ENCODE measurements at regions not wholly inside any gene's neighbourhood (a gene's known extent, or its start where the extent isn't known, plus 50 kb on each side); places are given as distances from the start of the nearest gene placed in this dataset.

DNA sequence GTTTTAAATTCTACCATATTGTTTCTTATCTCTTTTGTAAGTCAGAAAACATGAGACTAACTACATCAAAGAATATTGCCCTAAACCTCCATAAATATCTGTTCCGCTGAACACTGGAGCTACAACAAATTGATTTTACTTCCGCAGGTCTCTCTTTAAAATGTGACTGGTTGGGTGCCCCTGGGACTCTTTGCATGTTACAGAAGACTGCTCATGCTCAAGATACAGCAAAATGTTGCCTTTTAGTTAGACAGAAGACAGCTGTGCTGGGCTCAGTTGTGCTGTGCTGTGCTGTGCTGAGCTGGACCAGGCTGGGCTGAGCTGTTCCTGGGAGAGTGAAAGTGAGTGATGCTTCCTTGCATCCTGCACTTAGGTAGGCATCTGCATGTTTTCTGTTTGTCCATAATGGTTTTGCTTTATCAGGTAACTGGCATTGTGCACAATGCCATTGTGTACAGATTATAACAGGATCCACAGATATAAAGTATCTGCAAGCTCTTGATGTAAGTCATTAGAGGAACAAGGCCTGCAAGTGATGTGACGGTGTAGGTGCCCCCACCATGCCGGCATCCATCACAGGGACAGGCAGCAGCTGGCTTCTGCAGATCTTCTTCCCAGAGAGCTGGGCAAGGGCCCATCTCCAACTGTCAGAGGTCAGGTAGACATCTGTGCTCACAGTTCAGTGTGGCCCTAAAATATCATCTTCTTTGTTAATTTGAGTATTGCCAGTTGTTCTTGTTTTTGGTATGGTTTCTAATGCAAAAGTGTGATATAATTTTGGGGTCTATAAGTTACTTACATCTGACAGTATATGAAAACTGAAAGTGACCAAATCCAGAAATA lies 972.5 kb upstream of the CELF2 start:
- H2AFZ ChIP-seq = no peak overlapping the region
- no peaks in the 10 kb centered on the region for H3K79me2 ChIP-seq
- no peaks in the 10 kb centered on the region for H3K27me3 ChIP-seq
- no peak overlapping the region for H3K4me2 ChIP-seq
- no peak overlapping the region for H3K4me3 ChIP-seq
- peaks cover 12% of the 10 kb centered on the region for H3K4me1 ChIP-seq (ENCODE audit: insufficient read depth)
- H3K36me3 ChIP-seq (replicated peaks; ENCODE audit: insufficient read depth, low read depth) = no peaks in the 10 kb centered on the region
- no peak for DNase-seq (ENCODE audit: low spot score)
- H3K27ac ChIP-seq = no peak overlapping the region
- H3K9me3 ChIP-seq (ENCODE audit: low read depth) = no peaks in the 10 kb centered on the region
- WGBS (ENCODE audit: low lambda C conversion rate, missing lambda C conversion rate) = 93% methylated on average over 4 of the region's 4 CpGs
- no peaks in the 10 kb centered on the region for H3K9me2 ChIP-seq (replicated peaks; ENCODE audit: insufficient read depth)
- TF ChIP-seq, protein P1, sequence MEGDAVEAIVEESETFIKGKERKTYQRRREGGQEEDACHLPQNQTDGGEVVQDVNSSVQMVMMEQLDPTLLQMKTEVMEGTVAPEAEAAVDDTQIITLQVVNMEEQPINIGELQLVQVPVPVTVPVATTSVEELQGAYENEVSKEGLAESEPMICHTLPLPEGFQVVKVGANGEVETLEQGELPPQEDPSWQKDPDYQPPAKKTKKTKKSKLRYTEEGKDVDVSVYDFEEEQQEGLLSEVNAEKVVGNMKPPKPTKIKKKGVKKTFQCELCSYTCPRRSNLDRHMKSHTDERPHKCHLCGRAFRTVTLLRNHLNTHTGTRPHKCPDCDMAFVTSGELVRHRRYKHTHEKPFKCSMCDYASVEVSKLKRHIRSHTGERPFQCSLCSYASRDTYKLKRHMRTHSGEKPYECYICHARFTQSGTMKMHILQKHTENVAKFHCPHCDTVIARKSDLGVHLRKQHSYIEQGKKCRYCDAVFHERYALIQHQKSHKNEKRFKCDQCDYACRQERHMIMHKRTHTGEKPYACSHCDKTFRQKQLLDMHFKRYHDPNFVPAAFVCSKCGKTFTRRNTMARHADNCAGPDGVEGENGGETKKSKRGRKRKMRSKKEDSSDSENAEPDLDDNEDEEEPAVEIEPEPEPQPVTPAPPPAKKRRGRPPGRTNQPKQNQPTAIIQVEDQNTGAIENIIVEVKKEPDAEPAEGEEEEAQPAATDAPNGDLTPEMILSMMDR (IDR thresholded peaks at IDR 0.05; ENCODE audit: poor library complexity) = no peak
- TF ChIP-seq EZH2 (IDR thresholded peaks at IDR 0.05; ENCODE audit: borderline replicate concordance) (no peak), EZH2phosphoT487 (IDR thresholded peaks at IDR 0.05; ENCODE audit: low read depth, severe bottlenecking, unreplicated experiment) (no peak)
- no peaks in the 10 kb centered on the region for H4K20me1 ChIP-seq (ENCODE audit: insufficient read depth, poor library complexity, severe bottlenecking)

DNA sequence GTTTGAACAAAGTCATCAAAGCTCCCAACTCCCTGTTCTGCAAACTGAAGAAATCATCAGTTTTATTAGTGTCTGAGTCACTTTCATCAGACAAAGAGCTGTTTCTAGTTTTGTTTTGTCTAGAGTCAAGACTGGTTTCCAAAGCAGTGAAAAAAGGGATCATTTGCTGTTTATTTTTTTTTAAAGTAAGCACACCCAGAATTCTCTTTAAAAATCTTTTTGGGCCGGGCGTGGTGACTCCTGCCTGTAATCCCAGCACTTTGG lies 972.0 kb upstream of the CELF2 start:
- Histone ChIP-seq H3K27me3 (no peaks in the 10 kb centered on the region), H3K79me2 (no peaks in the 10 kb centered on the region), H4K20me1 (ENCODE audit: insufficient read depth, poor library complexity, severe bottlenecking) (no peaks in the 10 kb centered on the region), H3K9me2 (replicated peaks; ENCODE audit: insufficient read depth) (no peaks in the 10 kb centered on the region), H3K9me3 (ENCODE audit: low read depth) (no peaks in the 10 kb centered on the region), H2AFZ (no peak overlapping the region), H3K4me2 (no peak overlapping the region), H3K27ac (peak overlapping the region; percentile 45), H3K36me3 (replicated peaks; ENCODE audit: insufficient read depth, low read depth) (no peaks in the 10 kb centered on the region), H3K4me3 (no peak overlapping the region), H3K4me1 (ENCODE audit: insufficient read depth) (peaks cover 12% of the 10 kb centered on the region)
- DNase-seq (ENCODE audit: low spot score) = no peak
- TF ChIP-seq EZH2 (IDR thresholded peaks at IDR 0.05; ENCODE audit: borderline replicate concordance) = no peak
- TF ChIP-seq EZH2phosphoT487 (IDR thresholded peaks at IDR 0.05; ENCODE audit: low read depth, severe bottlenecking, unreplicated experiment) = no peak
- TF ChIP-seq, protein P1 (IDR thresholded peaks at IDR 0.05; ENCODE audit: poor library complexity) = no peak
- WGBS (ENCODE audit: low lambda C conversion rate, missing lambda C conversion rate) = 82% methylated on average over 2 of the region's 2 CpGs

DNA sequence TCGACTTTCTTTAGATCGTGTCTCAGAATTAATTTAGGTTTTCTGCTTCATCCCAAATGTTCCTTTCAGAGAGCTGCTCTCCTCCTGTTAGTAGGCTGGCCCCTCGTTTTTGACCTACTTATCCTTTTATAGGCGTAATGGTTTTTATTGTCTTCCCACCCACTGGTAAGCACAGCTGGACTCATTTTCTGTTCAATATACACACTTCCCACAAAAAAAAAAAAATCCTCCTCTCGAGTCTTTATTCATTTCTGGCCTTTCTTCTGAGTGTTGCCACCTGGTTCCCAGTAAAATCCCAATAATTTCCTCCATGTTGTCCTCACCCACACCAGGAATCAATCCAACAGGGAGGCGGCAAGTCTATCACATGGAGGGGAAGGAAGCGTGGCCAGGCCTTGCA lies 970.2 kb upstream of the CELF2 start:
- H4K20me1 ChIP-seq (ENCODE audit: insufficient read depth, poor library complexity, severe bottlenecking) = no peaks in the 10 kb centered on the region
- no peaks in the 10 kb centered on the region for H3K36me3 ChIP-seq (replicated peaks; ENCODE audit: insufficient read depth, low read depth)
- WGBS (ENCODE audit: low lambda C conversion rate, missing lambda C conversion rate) = 72% methylated on average over 7 of the region's 7 CpGs
- H3K79me2 ChIP-seq = no peaks in the 10 kb centered on the region
- H3K27me3 ChIP-seq = no peaks in the 10 kb centered on the region
- H3K4me3 ChIP-seq = no peak overlapping the region
- no peak for DNase-seq (ENCODE audit: low spot score)
- no peaks in the 10 kb centered on the region for H3K9me3 ChIP-seq (ENCODE audit: low read depth)
- TF ChIP-seq EZH2 (IDR thresholded peaks at IDR 0.05; ENCODE audit: borderline replicate concordance) = no peak
- TF ChIP-seq, protein P1 (IDR thresholded peaks at IDR 0.05; ENCODE audit: poor library complexity) = no peak
- no peak for TF ChIP-seq EZH2phosphoT487 (IDR thresholded peaks at IDR 0.05; ENCODE audit: low read depth, severe bottlenecking, unreplicated experiment)
- H3K4me1 ChIP-seq (ENCODE audit: insufficient read depth) = peaks cover 9% of the 10 kb centered on the region
- H2AFZ ChIP-seq = no peak overlapping the region
- no peak overlapping the region for H3K27ac ChIP-seq
- no peaks in the 10 kb centered on the region for H3K9me2 ChIP-seq (replicated peaks; ENCODE audit: insufficient read depth)
- no peak overlapping the region for H3K4me2 ChIP-seq
